Jurkat, Clone E6-1 (cell line): ENCODE measurements at regions not wholly inside any gene's neighbourhood (a gene's known extent, or its start where the extent isn't known, plus 50 kb on each side); places are given as distances from the start of the nearest gene placed in this dataset.

Source experiments
- DNase-seq: peaks from one replicate; pipeline ENCODE4 v3.0.0-alpha.2; 2011; ENCODE audit warnings: low read depth, low spot score
- H3K4me3 ChIP-seq: 2 replicates; pipeline ENCODE4 v1.5.1; 2011; ENCODE audit warnings: mild to moderate bottlenecking, low read length, control low read depth, moderate library complexity

DNA sequence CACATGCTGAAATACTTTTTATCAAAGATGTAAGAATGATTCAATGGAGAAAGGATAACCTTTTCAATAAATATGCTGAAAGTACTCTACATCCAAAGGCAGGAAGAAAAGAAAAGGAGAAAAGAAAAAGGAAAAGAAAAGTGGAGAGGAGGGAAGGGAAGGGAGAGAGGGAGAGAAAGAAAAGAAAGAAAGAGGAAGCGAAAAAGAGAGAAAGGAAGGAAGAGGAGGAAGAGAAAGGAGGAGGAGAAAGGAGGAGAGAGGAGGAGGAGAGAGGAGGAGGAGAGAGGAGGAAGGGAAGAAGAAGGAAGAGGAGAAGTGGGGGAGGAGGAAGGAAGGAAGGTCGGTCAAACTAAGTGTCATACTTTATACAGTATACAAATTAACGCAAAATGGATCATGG is 297.4 kb upstream of the HSF2 start:
- DNase-seq: no peak
- H3K4me3 ChIP-seq: no peak overlapping the region

DNA sequence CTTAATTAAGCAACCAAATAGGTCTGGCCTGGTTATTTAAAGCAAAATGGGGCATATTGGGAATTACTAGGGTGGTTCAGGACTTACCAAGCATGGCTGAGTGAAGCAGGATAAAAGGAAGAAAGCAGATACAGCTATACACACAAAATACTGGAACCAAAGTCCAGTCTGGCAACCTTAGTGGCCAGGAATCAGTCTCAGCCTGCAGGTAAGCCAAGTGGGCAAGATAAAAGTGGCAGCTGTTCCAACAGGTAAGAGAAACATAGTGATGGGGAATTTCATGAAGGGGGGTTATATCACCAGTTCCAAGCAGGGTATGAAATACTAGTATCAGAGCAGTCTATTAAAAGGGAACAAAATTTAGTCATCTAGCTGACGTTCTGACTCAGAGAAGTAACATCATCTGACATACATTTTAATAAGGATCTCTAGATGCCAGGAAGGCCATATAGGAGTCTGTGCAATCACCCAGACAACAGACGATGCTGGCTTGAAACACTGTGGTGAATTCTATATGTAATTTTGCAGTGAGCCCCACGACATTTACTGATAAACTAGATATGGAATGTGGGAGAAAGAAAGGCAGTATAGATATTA is 292.1 kb upstream of the HSF2 start:
- DNase-seq: no peak
- H3K4me3 ChIP-seq: no peak overlapping the region

DNA sequence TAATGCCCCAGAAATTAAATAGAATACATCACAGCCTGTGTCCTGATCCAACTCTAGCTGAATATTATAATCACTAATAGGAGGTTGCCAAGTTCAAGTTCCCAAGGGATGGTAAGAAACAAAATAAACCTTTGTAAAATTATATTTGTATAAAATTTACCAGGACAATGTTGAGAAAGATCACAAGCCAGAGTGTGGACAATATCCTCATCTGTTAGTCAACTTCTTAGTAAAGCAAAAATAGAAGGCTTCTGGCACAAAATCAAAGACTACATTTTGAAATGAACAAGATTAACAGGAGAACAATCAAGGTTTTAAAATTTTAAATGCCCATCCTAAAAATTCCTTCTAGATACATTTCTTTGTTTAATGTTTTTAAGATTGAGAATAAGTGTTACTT is 290.4 kb upstream of the HSF2 start:
- no peak for DNase-seq

DNA sequence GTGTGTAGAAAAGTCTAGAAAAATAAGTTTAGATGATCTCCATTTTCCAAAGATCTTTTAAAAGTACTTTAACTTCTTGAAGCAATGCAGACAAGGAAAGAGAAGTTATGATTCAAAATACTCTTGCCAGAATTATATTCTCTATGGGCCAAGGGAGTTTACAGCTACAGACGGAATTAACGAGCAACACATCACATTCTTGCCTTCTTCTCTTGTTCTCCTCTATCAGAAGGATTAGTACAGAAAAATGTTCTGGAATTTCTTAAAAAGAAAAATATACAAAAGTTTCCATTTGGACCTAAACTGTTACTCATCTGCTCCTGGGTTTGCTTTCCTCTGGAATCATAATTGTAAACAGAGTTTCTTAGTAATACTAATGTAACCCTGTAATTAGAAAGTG is 284.7 kb upstream of the HSF2 start:
- no peak for DNase-seq
- H3K4me3 ChIP-seq: no peak overlapping the region

More for the DNA sequence above, 290.4 kb upstream of the HSF2 start:
- no peak overlapping the region for H3K4me3 ChIP-seq

DNA sequence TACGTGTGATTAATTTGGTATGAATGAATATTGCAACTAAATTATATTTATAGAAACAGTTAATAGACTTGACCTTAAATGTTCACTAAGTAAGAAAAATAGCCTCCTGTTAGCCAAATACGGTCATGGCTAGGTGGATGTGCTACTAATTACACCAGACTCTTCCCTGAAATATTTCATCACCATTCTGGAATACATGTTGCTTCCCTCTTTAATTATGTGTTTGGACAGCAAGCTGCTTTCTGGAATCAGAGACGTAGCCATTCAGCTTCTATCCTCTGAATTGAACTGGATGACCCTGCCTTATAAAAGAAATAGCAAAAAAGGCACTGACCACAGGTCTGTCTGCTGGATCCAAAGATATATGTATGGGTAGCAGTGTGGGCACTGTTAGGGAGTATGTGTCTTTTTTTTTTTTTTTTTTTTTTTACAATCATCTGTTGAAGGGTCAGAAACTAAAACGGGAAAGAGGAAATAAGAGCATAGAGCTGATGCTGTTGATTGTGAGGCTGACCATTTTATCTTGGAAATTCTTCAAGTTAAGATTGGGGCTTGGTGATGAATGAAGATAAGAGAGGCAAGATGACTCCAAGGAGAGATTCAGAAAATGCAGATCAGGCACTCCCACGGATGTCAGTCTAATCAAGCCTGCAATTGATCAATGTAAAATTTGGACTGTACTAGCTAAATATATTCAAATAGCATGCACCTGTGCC is 283.2 kb upstream of the HSF2 start:
- DNase-seq: no peak
- no peak overlapping the region for H3K4me3 ChIP-seq

DNA sequence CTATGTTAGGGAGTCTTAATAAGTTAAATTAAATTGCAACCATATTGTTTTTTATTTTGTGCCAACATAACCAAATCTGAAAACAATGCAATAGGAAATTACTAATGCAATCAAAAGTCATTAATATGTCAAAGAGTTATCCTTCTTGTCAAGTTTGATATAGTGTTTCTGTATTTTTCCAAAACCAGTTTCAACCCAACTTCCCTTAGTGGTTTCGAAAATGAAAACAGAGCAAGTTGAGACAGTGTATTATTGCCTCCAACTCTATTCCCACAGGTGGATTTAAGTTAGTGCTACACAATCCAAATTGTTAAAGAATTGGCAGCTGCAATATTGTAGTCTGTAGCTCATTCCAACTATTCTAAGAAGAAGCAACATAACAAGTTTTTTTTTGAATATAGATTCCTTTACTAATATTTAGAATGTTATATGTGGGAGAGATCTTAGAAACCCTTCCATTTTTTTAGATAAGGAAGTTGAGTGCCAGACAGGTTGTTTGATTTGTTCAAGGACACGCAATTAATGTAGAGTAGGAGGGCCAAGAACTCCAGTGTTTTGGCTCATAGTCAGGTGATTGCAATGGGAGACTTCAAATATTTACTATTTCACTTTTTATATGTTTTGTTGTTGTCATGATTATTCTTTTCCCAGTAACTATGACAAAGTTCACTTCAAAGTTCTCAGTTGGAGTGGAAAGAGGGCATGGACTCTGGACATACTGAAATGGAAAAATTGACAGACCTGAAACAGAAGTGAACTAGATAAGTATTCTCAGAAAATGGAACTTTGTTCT is 282.4 kb upstream of the HSF2 start:
- no peak for DNase-seq
- no peak overlapping the region for H3K4me3 ChIP-seq

DNA sequence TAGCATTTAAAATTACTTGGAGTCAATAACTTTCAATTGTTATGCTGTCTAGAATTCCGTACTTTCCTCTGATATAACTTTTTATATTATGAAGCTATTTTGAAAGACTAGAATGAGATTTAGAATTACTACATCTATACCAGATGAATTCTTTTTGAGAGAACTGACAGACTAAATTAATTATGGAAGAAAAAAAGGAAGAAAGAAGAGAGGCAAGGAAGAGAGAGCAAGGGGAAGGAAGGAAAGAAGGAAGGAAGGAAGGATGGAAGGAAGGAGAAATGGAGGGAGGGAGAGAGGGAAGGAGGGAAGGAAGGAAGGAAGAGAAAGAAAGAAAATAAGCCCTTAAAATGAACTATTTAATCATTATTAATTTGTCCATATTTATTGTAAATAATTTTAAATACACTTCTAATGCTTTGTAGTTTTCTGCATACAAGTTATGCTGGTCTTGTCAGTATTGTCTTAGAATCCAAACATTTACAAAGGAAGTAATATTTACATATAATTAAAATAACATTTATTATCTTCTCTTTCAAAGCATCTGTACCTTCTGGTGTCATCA is 280.4 kb upstream of the HSF2 start:
- no peak overlapping the region for H3K4me3 ChIP-seq
- no peak for DNase-seq

DNA sequence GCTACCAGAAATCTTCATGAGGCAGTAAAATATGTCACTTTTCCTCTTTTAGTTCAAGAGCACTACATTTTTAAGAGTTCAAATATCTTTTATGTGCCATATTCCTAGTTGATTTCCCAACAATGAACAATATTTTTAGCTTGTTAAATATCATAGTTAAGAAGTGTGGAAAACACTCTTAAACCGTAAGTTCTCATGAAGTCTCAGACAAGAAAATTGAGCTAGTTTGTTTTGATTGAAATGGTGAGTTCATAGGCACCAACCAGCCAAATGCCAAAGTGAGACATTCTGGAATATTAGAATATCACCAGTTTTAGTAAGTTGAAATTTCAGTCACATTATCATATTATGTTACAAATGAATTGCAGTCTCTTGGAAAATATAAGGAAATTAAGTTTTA is 277.2 kb upstream of the HSF2 start:
- no peak for DNase-seq
- no peak overlapping the region for H3K4me3 ChIP-seq

DNA sequence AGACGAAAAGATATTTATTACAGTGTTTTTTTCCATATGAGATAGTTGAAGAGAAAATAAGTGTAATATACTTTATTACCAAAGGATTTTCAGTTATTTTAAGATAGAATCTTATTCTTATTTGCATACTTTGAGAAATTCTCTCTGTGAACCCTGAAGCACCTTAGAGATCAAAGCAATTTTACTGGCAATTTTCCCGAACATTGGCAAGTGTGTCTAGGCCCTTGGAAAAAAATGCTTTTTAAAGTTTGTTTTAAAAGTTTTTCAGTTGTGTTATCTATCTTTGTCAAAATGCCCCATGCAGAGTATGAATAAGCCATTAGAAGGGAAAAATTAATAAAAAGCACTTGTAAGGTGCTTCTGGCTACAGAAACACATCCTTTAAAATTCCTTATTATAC is 276.8 kb upstream of the HSF2 start:
- DNase-seq: no peak
- no peak overlapping the region for H3K4me3 ChIP-seq

DNA sequence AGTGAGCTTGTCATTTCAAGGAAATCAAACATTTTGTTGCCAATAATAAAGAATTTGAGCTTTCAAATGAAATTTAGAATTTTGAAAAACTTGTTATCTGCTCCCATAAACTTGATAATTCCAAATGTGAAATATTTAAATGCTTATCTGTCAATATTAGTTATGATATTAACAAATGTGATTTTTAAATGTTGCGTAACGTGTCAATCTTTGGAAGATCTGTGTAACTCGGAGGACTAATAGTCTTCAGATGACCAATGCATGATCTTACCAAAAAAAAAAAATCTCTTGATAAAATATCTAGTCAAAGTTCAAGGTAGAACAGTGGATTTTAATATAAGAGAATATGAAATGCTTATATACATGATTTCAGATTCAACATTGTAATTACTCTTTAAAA is 274.5 kb upstream of the HSF2 start:
- no peak for DNase-seq
- H3K4me3 ChIP-seq: no peak overlapping the region

DNA sequence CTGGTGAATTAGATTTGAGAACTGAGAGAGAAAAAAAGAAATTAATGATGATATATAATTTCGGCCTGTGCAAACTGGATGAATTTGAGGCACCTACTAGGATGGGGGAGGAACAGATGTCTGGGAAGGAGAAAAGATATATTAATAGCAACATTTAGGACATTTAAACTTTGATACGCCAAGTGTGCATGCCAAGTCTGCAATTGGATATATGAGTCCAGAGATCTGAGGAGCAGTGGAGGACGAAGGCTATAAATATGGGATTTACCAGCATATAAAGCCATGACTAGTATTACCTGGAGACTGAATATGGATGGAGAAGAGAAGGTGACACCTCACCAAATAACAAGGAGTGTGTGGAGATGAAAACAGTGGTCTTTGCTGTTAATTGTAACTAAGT is 272.6 kb upstream of the HSF2 start:
- DNase-seq: no peak
- H3K4me3 ChIP-seq: no peak overlapping the region

DNA sequence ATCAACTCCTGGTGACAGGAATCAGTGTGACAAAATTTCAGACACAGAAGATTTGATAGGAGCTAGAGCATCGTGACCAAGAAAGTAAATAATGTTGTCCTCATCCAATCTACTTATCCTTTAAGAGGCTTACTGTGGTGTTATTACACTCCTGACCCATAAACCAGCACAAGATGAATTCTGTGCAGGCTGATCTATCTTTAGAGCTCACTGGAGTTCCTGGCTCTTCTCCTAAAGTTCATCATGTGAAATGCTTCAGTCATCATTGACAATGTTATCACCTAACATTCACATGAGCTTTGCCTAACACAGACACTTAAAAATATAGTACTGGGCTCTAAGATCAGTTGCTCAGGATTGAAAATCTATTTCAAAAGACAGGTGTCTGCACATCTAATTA is 271.0 kb upstream of the HSF2 start:
- DNase-seq: no peak
- no peak overlapping the region for H3K4me3 ChIP-seq

DNA sequence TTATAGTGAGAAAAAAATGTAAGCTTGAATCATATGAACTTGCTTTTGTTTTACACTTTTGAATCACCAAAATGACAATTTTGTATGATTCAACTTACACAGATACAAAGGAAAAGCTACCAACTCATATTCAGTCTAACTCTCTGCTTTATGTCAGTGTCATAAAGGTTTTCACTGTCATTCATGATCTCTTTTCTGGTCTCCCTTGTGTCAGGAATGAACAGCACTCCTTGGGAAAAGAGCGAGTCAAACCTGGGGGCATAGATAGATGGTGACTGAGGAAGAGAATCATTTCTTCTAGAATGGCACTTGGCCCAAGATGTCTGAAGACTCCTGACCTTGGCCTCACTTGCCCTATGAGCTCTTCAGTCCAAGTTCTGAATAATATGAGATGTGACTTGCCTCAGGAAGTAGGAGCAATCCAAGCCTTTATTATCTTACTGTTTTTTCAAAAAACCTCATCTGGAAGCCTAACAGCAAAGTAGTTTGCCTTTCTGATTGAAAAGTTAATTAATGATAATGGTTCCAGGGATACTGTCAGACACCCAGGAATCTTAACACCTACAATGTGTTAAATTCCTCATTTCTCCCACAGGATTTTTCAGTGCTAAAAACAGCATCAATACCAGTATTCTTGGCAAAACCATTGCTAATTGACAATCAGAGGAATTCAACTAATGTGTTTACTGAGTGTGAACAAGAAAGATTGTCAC is 270.0 kb upstream of the HSF2 start:
- no peak overlapping the region for H3K4me3 ChIP-seq
- DNase-seq: no peak

DNA sequence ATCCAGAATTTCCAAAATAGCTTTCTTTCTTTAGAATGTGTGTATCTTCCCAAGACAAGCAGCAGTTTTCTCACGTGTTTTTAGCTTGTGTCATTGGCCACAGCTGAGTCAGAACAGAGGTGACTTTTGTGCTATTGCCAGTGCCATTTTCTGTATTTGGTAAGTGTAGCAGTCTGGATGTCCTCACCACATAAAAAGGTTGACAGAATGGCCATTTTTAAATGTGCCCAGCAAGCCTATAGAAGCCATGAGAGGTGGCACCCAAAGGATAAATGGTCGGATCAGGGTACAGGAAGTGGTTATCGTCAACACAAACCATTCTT is 269.5 kb upstream of the HSF2 start:
- DNase-seq: peak; percentile 40
- H3K4me3 ChIP-seq: no peak overlapping the region

DNA sequence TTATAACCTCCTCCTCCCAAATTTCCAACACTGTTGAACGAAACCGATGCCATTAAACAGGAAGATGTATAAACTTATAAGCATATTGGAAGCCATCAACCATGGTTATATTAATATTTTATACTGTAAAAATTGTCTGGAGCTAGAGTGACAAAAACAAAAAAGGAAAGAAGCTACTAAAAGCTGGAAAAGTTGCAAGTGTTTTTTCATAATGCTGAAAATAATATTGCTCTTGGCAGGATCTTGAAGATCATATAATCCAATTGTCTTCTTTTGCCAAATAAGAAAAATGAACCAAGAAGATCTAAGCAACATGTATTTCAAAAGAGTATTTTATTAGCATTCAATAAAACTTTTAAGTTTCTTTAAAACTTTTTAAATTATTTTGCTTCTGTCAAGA is 268.9 kb upstream of the HSF2 start:
- no peak overlapping the region for H3K4me3 ChIP-seq
- DNase-seq: no peak

DNA sequence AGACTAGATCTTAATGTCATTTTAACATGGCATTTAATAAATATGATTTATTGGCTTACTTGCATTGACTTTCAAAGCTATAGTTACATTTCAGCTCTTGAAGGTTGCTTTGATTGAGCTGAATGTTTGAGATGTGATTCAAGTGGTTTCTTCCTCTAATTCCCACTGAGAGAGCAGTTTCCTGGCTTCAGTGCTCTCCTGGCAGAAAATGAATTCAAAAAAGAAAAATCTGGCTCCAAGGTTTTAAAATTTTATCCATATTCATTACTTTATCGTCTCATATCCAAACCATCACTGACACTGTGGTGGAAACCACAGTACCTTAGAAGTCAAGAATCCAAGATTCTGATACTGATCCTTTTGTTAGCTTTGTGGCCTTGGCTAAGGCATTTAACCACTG is 263.1 kb upstream of the HSF2 start:
- DNase-seq: no peak
- no peak overlapping the region for H3K4me3 ChIP-seq

DNA sequence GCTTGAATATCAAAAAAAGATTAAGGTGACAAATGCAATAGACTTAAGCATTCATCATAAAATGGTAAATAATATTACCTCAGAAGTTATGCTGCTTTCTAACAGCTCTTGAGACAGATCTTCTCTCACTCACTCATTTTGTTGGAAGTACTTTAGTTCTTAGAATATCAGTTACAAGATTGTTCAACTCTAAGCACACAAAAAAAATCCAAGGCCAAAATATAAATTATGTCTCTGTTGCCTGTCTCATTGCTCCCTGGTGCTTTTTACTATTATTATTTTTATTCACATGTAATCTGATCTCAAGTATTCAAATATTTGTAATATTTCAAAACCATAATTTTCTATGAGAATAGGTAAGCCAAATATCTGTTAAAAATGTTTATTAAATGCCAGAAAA is 259.4 kb upstream of the HSF2 start:
- H3K4me3 ChIP-seq: no peak overlapping the region
- no peak for DNase-seq

DNA sequence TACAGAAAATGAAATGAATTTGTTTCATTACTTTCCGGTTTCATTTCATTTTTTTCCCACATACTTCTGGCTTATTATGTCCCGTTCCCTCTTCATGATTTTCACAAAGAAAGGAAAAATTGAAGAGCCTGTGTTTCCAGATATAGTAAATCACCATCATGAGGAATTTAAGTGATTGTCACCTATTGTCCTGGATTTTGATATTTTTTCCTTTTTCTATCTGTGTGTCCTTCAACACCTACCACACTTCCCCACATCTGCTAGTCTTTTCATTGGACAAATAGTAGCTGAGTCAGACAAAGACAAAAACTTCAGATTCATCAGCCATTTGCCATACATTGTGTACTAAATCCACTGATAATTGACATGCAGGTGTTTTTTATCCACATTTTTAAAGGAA is 258.2 kb upstream of the HSF2 start:
- H3K4me3 ChIP-seq: no peak overlapping the region
- DNase-seq: no peak

DNA sequence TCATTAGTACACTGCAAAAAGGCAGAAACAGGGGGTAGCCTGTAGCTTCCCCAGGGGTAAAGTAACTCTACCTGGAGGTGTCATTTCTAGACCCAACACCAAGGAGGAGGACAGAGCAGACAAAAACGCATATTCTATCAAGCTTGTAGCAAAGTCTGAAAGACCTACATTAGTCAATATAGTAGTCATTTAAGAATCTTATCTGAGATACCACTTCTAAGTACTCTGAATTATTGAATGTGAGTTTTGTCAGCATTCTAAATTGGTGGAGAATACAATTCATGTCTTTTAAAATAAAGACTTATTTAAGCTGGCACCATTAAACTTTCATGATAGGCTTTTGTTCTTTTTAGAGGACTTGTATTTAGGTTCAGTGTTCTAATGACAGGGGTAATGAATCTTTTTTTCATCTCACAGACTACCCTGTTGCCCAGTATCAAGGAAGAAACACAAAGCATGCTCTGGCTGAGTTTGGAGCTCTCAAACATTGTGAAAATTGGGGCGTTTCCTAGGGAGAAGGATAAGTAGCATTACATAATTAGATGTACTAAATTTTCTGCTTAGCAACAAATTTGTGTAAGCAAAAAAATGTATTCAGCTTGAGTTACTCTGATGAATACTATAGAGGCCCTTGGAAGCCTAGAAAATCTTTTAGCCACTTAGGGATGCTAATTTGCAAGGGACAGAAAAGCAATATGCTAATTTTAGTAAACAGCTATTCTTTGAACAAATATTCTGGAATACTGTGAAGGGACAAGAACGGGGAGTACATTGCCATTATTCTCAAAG is 255.4 kb upstream of the HSF2 start:
- no peak for DNase-seq
- H3K4me3 ChIP-seq: no peak overlapping the region
